ENCODE measurements at regions not wholly inside any gene's neighbourhood (a gene's known extent, or its start where the extent isn't known, plus 50 kb on each side); places are given as distances from the start of the nearest gene placed in this dataset.
A peak's percentile ranks its signal among the peaks of the same experiment; 100 is the strongest.

DNA sequence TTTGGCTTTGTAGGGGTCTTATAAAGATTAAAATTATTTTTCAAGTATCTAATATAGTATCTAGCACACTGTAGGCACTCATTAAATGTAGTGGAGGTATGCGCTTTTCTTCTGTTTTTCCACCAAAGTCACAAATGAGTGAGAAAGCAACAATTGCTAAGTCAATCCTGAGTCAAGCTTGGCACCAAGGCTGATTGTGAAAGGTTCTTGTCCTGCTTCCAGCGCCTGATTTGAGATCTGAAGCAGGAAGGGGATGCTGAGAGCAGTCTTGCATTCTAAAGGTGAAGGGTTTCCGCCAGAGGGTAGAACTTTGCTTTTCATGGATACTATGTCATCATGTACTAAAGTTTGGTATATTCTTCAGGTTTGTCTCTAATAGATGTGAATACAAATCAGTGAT is 64.9 kb upstream of the DAAM1 start:
- no peaks in the 10 kb centered on the region for H3K4me1 ChIP-seq (ENCODE audit: control insufficient read depth in 2 of 3, insufficient read depth in 2 of 3, low read depth in 1 of 3, low read length in 3 of 3)
- intact Hi-C loops (cut with DNase I), result no loop called here
- H3K9me3 ChIP-seq (ENCODE audit: control insufficient read depth in 2 of 3, insufficient read depth in 1 of 3, low read length in 3 of 3), result no peaks in the 10 kb centered on the region
- no peaks in the 10 kb centered on the region for H3K36me3 ChIP-seq (ENCODE audit: control insufficient read depth in 2 of 3, insufficient read depth in 3 of 3, low read length in 3 of 3)
- no peak overlapping the region for H3K4me3 ChIP-seq (ENCODE audit: low read length in 3 of 3)
- H3K9ac ChIP-seq (ENCODE audit: low read length in 3 of 3), result no peak overlapping the region
- FAIRE-seq, result no peak
- no peaks in the 10 kb centered on the region for H3K27me3 ChIP-seq (ENCODE audit: control insufficient read depth, insufficient read depth, low read length)
- no peak overlapping the region for H3K27ac ChIP-seq (ENCODE audit: low read depth in 2 of 2, low read length in 2 of 2)
- TF ChIP-seq, protein P1, sequence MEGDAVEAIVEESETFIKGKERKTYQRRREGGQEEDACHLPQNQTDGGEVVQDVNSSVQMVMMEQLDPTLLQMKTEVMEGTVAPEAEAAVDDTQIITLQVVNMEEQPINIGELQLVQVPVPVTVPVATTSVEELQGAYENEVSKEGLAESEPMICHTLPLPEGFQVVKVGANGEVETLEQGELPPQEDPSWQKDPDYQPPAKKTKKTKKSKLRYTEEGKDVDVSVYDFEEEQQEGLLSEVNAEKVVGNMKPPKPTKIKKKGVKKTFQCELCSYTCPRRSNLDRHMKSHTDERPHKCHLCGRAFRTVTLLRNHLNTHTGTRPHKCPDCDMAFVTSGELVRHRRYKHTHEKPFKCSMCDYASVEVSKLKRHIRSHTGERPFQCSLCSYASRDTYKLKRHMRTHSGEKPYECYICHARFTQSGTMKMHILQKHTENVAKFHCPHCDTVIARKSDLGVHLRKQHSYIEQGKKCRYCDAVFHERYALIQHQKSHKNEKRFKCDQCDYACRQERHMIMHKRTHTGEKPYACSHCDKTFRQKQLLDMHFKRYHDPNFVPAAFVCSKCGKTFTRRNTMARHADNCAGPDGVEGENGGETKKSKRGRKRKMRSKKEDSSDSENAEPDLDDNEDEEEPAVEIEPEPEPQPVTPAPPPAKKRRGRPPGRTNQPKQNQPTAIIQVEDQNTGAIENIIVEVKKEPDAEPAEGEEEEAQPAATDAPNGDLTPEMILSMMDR (IDR thresholded peaks at IDR 0.05; ENCODE audit: borderline replicate concordance, extremely low read depth, insufficient read depth), result no peak
- DNase-seq, result no peak

- peak; percentile 53 for FAIRE-seq
- H3K27ac ChIP-seq (ENCODE audit: low read depth in 2 of 2, low read length in 2 of 2), result no peak overlapping the region
- no peaks in the 10 kb centered on the region for H3K9me3 ChIP-seq (ENCODE audit: control insufficient read depth in 2 of 3, insufficient read depth in 1 of 3, low read length in 3 of 3)
- H3K4me3 ChIP-seq (ENCODE audit: low read length in 3 of 3), result no peak overlapping the region
- DNase-seq, result peak in 1 of 5 donors; percentile 50
- intact Hi-C loops (cut with DNase I), result no loop called here
- no peaks in the 10 kb centered on the region for H3K36me3 ChIP-seq (ENCODE audit: control insufficient read depth in 2 of 3, insufficient read depth in 3 of 3, low read length in 3 of 3)
- TF ChIP-seq, protein P1 (IDR thresholded peaks at IDR 0.05; ENCODE audit: borderline replicate concordance, extremely low read depth, insufficient read depth), result no peak
- no peak overlapping the region for H3K9ac ChIP-seq (ENCODE audit: low read length in 3 of 3)
- no peaks in the 10 kb centered on the region for H3K27me3 ChIP-seq (ENCODE audit: control insufficient read depth, insufficient read depth, low read length)
- no peaks in the 10 kb centered on the region for H3K4me1 ChIP-seq (ENCODE audit: control insufficient read depth in 2 of 3, insufficient read depth in 2 of 3, low read depth in 1 of 3, low read length in 3 of 3)
These were observed 64.5 kb upstream of the DAAM1 start for GRCh38 chr14:59123975-59124374.

DNA sequence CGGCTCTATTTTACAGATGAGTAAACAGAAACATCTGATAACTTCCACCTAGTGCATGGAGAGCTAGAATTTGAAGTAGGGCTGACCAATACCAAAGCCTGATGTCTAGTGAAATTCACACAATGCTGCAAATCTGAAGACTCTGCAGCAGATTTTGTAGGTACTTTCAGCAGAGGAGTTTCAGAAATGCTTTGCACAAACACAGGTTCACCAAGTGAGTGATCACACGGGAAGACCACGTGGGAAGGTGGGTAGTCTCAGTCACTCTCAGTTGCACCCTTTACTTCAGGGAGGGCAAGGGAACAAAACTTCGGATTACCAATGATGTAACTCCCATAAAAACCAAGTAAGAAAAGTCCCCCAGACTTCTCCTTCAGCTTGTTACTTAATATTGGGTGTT is 63.3 kb upstream of the DAAM1 start:
- TF ChIP-seq, protein P1 (IDR thresholded peaks at IDR 0.05; ENCODE audit: borderline replicate concordance, extremely low read depth, insufficient read depth), result no peak
- Histone ChIP-seq H3K27ac (ENCODE audit: low read depth in 2 of 2, low read length in 2 of 2) (no peak overlapping the region), H3K4me3 (ENCODE audit: low read length in 3 of 3) (no peak overlapping the region), H3K4me1 (ENCODE audit: control insufficient read depth in 2 of 3, insufficient read depth in 2 of 3, low read depth in 1 of 3, low read length in 3 of 3) (no peaks in the 10 kb centered on the region), H3K9me3 (ENCODE audit: control insufficient read depth in 2 of 3, insufficient read depth in 1 of 3, low read length in 3 of 3) (no peaks in the 10 kb centered on the region), H3K9ac (ENCODE audit: low read length in 3 of 3) (no peak overlapping the region), H3K27me3 (ENCODE audit: control insufficient read depth, insufficient read depth, low read length) (no peaks in the 10 kb centered on the region), H3K36me3 (ENCODE audit: control insufficient read depth in 2 of 3, insufficient read depth in 3 of 3, low read length in 3 of 3) (no peaks in the 10 kb centered on the region)
- DNase-seq, result no peak
- intact Hi-C loops (cut with DNase I), result loop anchor here (5.0 kb wide), 1 partner anchor 322 kb away; no protein-coding TSS in a partner anchor
- FAIRE-seq, result no peak

All from kidney (tissue), 13 donors.